Left lung (tissue), 4 donors: ENCODE measurements at regions not wholly inside any gene's neighbourhood (a gene's known extent, or its start where the extent isn't known, plus 50 kb on each side); places are given as distances from the start of the nearest gene placed in this dataset.

Experiments used
- ATAC-seq: fragments of 200-7000 bp; cut with Tn5 transposase; one replicate; pipeline ENCODE4 v1.9.1; 2020; ENCODE audit warnings: moderate library complexity
- DNase-seq, 4 donors: peaks; one replicate each; pipeline ENCODE4 v3.0.0-alpha.2; 2013 to 2020
- H3K27ac ChIP-seq, 2 donors: fragments of 200-600 bp; sonication (generic) in 1 of 2; one replicate each; pipeline versions ENCODE4 v1.5.0 to v1.8.0; 2020 to 2021
- H3K27me3 ChIP-seq, 2 donors: fragments of 200-600 bp; sonication (generic) in 1 of 2; one replicate each; pipeline versions ENCODE4 v1.5.0 to v1.8.0; 2020 to 2021
- H3K36me3 ChIP-seq, 2 donors: fragments of 200-600 bp; sonication (generic) in 1 of 2; one replicate each; pipeline versions ENCODE4 v1.5.0 to v1.8.0; 2020 to 2021
- H3K4me1 ChIP-seq, 2 donors: fragments of 200-600 bp; one replicate each; pipeline ENCODE4 v1.8.0; 2021
- H3K4me3 ChIP-seq, 2 donors: fragments of 200-600 bp; sonication (generic) in 1 of 2; one replicate each; pipeline versions ENCODE4 v1.5.0 to v1.8.0; 2020 to 2021; ENCODE audit warnings: mild to moderate bottlenecking in 1 of 2
- H3K9me3 ChIP-seq, 2 donors: fragments of 200-600 bp; sonication (generic) in 1 of 2; one replicate each; pipeline versions ENCODE4 v1.5.0 to v1.8.0; 2020 to 2021
- intact Hi-C, 2 donors: fragments of 100-400 bp; cut with DNase I; formaldehyde crosslinking; loops; one replicate each; pipeline versions ENCODE4 v1.11.2 to v1.14.2; 2022
- TF ChIP-seq, protein P1 (sequence below), 2 donors: fragments of 200-600 bp; sonication (generic) in 1 of 2; IDR thresholded peaks; one replicate each; pipeline versions ENCODE4 v1.5.0 to v1.8.0; 2021; ENCODE audit warnings: antibody characterized with exemption in 2 of 2
- donor health status: DM: no; HTN: yes; CAD: no.
- donor health status: DM: no; HTN: no; CAD: no.

GRCh38 chrX:122914256-122914655 is 269.8 kb upstream of the GRIA3 start:
- no peaks in the 10 kb centered on the region for H3K27me3 ChIP-seq
- H3K4me1 ChIP-seq: no peaks in the 10 kb centered on the region
- intact Hi-C loops: no loop called here
- no peak overlapping the region for H3K4me3 ChIP-seq
- peaks cover 0 to 15% of the 10 kb centered on the region in 2 donors for H3K9me3 ChIP-seq
- DNase-seq (no peak), ATAC-seq (no peak)
- H3K27ac ChIP-seq: no peak overlapping the region
- TF ChIP-seq, protein P1, sequence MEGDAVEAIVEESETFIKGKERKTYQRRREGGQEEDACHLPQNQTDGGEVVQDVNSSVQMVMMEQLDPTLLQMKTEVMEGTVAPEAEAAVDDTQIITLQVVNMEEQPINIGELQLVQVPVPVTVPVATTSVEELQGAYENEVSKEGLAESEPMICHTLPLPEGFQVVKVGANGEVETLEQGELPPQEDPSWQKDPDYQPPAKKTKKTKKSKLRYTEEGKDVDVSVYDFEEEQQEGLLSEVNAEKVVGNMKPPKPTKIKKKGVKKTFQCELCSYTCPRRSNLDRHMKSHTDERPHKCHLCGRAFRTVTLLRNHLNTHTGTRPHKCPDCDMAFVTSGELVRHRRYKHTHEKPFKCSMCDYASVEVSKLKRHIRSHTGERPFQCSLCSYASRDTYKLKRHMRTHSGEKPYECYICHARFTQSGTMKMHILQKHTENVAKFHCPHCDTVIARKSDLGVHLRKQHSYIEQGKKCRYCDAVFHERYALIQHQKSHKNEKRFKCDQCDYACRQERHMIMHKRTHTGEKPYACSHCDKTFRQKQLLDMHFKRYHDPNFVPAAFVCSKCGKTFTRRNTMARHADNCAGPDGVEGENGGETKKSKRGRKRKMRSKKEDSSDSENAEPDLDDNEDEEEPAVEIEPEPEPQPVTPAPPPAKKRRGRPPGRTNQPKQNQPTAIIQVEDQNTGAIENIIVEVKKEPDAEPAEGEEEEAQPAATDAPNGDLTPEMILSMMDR (IDR thresholded peaks at IDR 0.05): no peak
- no peaks in the 10 kb centered on the region for H3K36me3 ChIP-seq

GRCh38 chrX:122934131-122934530 is 249.9 kb upstream of the GRIA3 start:
- Histone ChIP-seq H3K27me3 (no peaks in the 10 kb centered on the region), H3K9me3 (no peaks in the 10 kb centered on the region), H3K4me3 (no peak overlapping the region), H3K27ac (no peak overlapping the region), H3K4me1 (no peaks in the 10 kb centered on the region), H3K36me3 (no peaks in the 10 kb centered on the region)
- intact Hi-C loops: no loop called here
- ATAC-seq (no peak), DNase-seq (no peak)
- TF ChIP-seq, protein P1 (IDR thresholded peaks at IDR 0.05): no peak

GRCh38 chrX:122940199-122940598 is 243.9 kb upstream of the GRIA3 start:
- Histone ChIP-seq H3K4me1 (no peaks in the 10 kb centered on the region), H3K4me3 (no peak overlapping the region), H3K27ac (no peak overlapping the region), H3K9me3 (no peaks in the 10 kb centered on the region), H3K27me3 (no peaks in the 10 kb centered on the region), H3K36me3 (no peaks in the 10 kb centered on the region)
- ATAC-seq: no peak
- TF ChIP-seq, protein P1 (IDR thresholded peaks at IDR 0.05): no peak
- no peak for DNase-seq
- intact Hi-C loops: no loop called here

- TF ChIP-seq, protein P1 (IDR thresholded peaks at IDR 0.05): no peak
- no peak overlapping the region for H3K27ac ChIP-seq
- H3K4me3 ChIP-seq: no peak overlapping the region
- H3K36me3 ChIP-seq: no peaks in the 10 kb centered on the region
- H3K4me1 ChIP-seq: no peaks in the 10 kb centered on the region
- ATAC-seq: no peak
- intact Hi-C loops: no loop called here
- no peaks in the 10 kb centered on the region for H3K27me3 ChIP-seq
- H3K9me3 ChIP-seq: no peaks in the 10 kb centered on the region
- no peak for DNase-seq
Measured at GRCh38 chrX:122941806-122942205, 242.3 kb upstream of the GRIA3 start.

GRCh38 chrX:122943918-122944317 is 240.2 kb upstream of the GRIA3 start:
- no peaks in the 10 kb centered on the region for H3K27me3 ChIP-seq
- intact Hi-C loops: no loop called here
- DNase-seq (no peak), ATAC-seq (no peak)
- H3K4me3 ChIP-seq: no peak overlapping the region
- no peak overlapping the region for H3K27ac ChIP-seq
- no peaks in the 10 kb centered on the region for H3K36me3 ChIP-seq
- no peaks in the 10 kb centered on the region for H3K4me1 ChIP-seq
- H3K9me3 ChIP-seq: no peaks in the 10 kb centered on the region
- TF ChIP-seq, protein P1 (IDR thresholded peaks at IDR 0.05): no peak
